ENCODE measurements at regions not wholly inside any gene's neighbourhood (a gene's known extent, or its start where the extent isn't known, plus 50 kb on each side); places are given as distances from the start of the nearest gene placed in this dataset.
"Not testable (repeated sequence)": the region's sequence is repeated elsewhere in the genome, so short reads cannot be mapped to it uniquely, and the experiment has no call there.

DNA sequence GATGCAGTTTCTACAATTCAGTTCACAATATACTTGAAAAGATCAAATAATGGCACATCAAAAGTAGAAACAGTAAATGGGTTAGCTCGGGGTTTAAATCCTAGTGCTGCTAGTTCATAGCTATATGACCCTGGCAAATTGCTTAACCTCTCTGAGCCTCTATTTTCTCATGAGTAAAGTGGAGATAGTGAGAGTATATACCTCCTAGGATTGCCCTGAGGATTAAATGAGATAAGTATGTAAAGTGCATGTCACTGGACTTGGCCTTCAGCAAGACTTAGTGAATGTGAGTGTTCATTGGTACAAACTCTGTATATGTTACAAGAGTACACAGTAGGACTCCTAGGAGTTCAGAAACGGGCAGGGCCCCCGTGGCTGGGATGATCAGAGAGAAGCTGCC, 248.3 kb downstream of the DLEU7 start:
- DNase-seq (no peak), ATAC-seq (no peak)
- intact Hi-C loops (cut with DNase I, micrococcal nuclease), result no loop called here

DNA sequence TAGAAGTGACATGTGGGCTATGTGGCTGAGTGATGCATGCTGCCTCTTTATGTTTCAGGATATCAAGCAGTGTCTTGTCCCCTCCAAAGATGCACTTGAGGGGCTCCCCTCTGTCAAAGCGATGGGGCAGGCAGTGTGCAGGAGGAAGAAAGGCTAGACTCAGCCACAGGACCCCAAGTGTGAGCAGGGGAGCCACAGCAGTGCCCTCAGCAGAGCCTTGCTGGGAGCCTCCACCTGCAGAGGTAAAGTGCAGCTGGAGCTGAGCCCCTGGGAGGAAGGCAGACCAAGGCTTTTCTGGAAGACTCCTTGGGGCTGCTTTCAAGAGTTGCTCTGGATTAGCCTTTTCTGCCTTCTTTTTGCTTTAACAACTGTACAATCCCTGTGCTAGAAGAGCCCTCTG, 247.3 kb downstream of the DLEU7 start:
- no peak for ATAC-seq
- intact Hi-C loops (cut with DNase I, micrococcal nuclease), result no loop called here
- no peak for DNase-seq

DNA sequence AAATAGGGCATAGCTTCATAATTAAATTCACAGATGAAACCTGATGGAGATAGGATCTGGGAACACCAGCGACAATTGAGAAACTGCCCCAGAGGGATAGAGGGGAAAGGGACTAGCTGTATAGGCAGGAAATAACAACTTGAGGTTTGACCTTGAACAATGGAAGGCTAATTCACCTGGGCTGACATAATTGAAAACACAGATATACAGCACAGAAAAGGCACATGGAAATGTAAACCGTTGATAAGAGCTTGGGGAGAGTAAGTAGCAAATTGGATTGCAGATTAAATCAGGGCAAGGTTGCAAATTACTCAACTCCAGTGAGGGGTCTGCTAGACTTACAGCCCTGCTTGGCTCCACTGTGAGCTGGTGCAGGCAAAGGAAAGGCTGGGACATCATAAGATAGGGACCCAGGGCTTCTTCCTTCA, 246.7 kb downstream of the DLEU7 start:
- no peak for ATAC-seq
- no peak for DNase-seq
- intact Hi-C loops (cut with DNase I, micrococcal nuclease), result no loop called here

DNA sequence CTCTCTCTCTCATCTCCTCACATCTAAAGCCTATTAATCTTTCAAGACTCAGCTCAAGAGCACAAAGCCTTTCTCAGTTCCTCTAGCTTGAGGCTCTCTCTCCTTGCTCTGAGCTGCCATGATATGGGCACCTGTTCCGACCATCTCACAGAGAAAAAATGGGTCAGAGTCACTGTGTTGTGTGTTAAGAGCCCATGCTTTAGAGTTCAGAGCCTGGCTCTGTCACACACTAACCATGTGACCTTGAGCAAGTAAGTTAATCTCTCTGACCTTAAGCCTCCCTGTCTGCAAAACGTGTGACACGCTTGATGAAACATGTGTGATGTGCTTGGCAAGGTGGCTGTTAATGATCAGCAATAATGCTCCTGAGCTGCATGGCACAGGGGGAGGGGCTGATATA, 245.2 kb downstream of the DLEU7 start:
- DNase-seq (no peak), ATAC-seq (no peak)
- intact Hi-C loops (cut with DNase I, micrococcal nuclease), result no loop called here

GRCh38 chr13:50599046-50599445, 244.4 kb downstream of the DLEU7 start:
- intact Hi-C loops (cut with DNase I, micrococcal nuclease), result no loop called here
- ATAC-seq (no peak), DNase-seq (no peak)

DNA sequence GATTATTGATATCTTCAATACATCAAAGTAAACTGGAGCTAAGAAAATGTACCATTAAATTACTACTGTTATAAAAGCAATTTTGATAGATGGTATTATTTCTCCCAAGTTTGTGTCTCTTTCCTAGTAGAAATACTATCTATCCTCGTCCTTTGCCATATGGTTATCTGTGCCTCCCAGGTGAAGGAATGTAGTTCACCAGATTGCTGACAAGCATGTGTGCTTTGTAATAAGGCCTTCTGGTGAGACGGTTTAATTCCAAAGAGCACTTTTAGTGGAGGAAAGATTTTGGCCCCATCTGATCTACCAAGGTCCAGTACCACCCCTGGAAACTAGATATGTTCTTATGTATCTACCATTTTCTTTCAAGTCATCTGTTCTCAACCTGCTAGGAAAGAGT, 243.6 kb downstream of the DLEU7 start:
- ATAC-seq, result no peak
- intact Hi-C loops (cut with DNase I, micrococcal nuclease), result no loop called here
- no peak for DNase-seq

GRCh38 chr13:50608370-50608769, 235.1 kb downstream of the DLEU7 start:
- ATAC-seq, result no peak
- DNase-seq, result no peak
- intact Hi-C loops (cut with DNase I, micrococcal nuclease), result no loop called here

DNA sequence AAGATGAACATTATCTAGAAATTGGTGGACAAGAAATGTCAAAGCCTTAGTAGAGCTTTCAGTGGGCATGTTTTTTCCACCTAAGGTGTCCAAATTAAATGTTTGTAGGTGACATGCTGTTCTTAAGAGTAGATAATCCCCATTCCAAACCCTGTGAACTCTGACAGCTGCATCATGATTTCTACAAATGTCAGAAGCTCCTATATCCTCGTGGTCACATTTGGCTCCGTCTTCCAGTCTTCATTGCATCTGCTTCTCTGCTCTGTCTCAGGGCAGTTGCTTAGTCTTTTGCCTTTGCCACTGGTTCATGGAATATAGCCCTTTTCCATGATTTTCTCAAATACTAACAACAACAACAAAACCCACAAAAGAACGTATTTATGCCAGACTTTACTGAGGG, 234.5 kb downstream of the DLEU7 start:
- intact Hi-C loops (cut with DNase I, micrococcal nuclease), result no loop called here
- ATAC-seq, result no peak
- no peak for DNase-seq

- ATAC-seq (no peak), DNase-seq (no peak)
- intact Hi-C loops (cut with DNase I, micrococcal nuclease), result no loop called here
Measured at GRCh38 chr13:50610238-50610637, 233.3 kb downstream of the DLEU7 start.

GRCh38 chr13:50611117-50611781, 232.2 kb downstream of the DLEU7 start:
- intact Hi-C loops (cut with DNase I, micrococcal nuclease), result no loop called here
- no peak for DNase-seq
- no peak for ATAC-seq

GRCh38 chr13:50612717-50613116, 230.8 kb downstream of the DLEU7 start:
- intact Hi-C loops (cut with DNase I, micrococcal nuclease), result no loop called here
- DNase-seq (no peak), ATAC-seq (no peak)

DNA sequence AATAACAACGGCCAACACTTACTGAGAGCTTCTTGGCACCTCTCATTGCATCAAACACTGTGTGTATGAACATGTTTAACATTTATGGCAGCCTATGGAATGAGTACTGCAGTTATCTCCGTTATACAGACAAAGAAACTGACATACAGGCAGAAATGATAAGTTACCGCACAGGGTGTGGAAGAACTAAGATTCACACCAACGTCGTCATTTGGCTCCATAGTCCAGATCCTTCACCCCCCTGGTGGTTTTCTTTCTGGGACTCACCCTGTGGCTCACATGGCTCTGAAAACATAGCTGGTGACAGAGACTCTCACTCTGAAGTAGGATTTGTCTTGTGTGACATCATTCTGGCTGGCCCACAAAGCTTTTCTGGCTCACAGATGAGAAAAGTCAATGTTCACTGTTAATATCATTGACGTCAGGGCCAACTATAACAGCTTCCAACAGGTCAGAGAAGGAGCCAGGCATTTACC, 230.1 kb downstream of the DLEU7 start:
- DNase-seq (no peak), ATAC-seq (no peak)
- intact Hi-C loops (cut with DNase I, micrococcal nuclease), result no loop called here

DNA sequence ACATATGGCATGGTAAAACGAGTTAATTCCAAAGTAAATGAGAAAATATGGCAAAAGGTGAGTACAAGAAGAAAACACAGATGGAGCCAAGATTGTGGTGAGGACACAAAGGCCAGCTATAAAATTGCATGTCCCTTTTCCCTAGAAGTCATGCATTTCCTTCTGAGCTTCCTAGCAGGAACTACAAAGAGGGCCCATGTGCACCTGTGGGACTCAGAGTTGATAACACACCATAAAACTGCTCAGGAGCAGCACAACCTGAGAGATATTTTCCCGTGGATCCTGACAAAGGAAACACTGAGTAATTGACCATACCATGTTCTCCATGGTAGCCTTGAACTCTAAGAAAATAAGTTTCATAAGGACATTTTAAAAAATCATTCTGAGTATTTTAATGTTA, 228.3 kb downstream of the DLEU7 start:
- DNase-seq (no peak), ATAC-seq (peak; percentile 55)
- intact Hi-C loops (cut with DNase I, micrococcal nuclease), result no loop called here

GRCh38 chr13:50616101-50616500, 227.4 kb downstream of the DLEU7 start:
- intact Hi-C loops (cut with DNase I, micrococcal nuclease), result no loop called here
- no peak for ATAC-seq
- no peak for DNase-seq

DNA sequence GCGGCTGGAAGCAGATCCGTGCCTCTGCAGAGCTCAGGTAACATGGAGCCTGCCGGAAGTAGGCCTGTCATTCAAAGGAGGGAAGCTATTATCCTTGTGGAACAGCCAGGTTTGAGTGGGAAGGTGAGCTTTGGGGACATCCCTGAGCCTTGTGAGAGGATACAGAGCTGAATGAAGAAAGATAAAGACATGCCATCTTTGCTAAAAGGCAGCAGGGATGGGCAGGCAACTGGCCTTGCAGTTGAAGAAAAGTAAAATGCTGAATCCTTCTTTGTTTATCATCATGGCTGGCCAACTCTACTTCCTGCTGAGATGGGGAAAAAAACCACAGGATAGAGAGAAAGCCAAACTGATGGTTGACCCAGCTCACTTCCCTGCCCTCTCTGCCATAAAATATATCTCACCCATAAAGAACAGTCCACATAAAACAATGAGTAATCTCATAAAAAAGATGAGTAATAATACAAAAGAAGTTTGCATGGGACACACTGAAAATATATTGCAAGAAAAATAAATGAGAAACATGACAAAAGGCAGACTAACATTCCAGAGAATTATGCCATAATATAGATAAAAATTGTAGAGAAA, 226.3 kb downstream of the DLEU7 start:
- intact Hi-C loops (cut with DNase I, micrococcal nuclease), result no loop called here
- ATAC-seq (peak; percentile 99), DNase-seq (no peak)

DNA sequence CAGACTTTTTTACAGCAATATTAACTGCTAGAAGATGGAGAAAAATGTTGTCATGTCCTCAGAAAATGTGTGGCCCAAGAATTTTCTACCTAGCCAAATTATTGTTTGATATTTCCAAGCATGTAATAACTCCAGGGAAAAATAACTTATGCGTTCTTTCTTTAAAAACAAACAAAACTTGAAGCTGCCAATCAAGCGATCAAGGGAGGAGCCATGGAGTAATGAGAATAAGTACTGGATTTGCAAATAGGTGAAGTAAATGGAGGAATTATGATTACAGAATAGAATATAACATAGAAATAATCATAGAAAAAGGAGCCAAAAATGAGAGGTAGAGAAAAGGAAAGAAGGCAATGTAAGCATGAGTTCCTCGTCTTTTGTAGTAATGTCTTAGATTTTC, 225.3 kb downstream of the DLEU7 start:
- DNase-seq (no peak), ATAC-seq (no peak)
- intact Hi-C loops (cut with DNase I, micrococcal nuclease), result no loop called here

DNA sequence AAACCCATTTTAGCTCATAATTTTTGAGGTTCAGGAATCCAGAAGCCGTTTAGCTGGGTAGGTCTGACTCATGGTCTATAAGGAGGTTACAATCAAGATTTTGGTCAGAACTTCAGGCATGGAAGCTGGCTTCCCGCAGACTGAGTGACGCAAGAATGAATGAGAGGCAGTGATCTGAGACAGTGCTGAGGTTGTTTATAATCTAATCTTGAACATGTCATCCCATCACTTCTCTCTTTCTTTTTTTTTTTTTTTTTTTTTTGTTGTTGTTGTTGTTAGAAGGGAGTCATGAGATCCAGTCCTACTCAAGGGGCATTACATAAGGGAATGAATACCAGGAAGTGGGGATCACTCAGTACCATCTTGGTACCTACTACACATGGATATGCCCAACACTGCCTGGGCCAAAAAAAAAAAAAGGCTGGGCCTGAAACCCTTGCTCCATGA, 217.4 kb downstream of the DLEU7 start:
- intact Hi-C loops (cut with DNase I, micrococcal nuclease), result no loop called here
- DNase-seq (no peak), ATAC-seq (no peak)

- intact Hi-C loops (cut with DNase I, micrococcal nuclease), result no loop called here
- ATAC-seq (no peak), DNase-seq (no peak)
Measured at GRCh38 chr13:50627111-50627510, 216.4 kb downstream of the DLEU7 start.

- ATAC-seq; intact Hi-C loops (cut with DNase I, micrococcal nuclease); DNase-seq: not testable (repeated sequence)
Measured at GRCh38 chr13:50628512-50628911, 215.0 kb downstream of the DLEU7 start.

DNA sequence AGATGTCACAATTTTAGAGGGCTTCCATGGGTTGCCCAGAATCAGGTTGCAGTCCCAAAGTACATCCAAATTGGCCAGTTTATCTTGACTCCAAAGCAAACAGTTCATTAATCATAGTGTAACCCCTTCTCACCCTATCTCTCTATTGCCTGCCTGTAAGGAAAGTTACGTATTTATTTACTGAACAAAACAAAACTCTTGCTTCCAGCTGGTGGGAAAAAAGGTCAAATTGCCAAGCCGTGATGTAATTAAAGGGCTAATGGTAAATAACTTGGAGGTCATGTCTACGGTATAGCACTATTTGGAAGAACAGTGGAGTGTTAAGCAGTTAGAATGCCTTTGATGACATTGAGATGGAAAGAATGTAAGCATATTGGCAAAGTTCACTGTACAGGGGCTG, 214.0 kb downstream of the DLEU7 start:
- intact Hi-C loops (cut with DNase I, micrococcal nuclease), result no loop called here
- no peak for ATAC-seq
- no peak for DNase-seq

- ATAC-seq, result no peak
- intact Hi-C loops (cut with DNase I, micrococcal nuclease), result no loop called here
- DNase-seq, result no peak
Measured at GRCh38 chr13:50629966-50630365, 213.5 kb downstream of the DLEU7 start.

All from left colon (tissue), 2 donors.